Gastrocnemius medialis (tissue), 4 donors: ENCODE measurements at regions not wholly inside any gene's neighbourhood (a gene's known extent, or its start where the extent isn't known, plus 50 kb on each side); places are given as distances from the start of the nearest gene placed in this dataset.

Experiments used
- CTCF ChIP-seq, 5 experiments: fragments of 450-650 bp in 3 of 5; fragments of 200-600 bp in 2 of 5; sonication (generic) in 2 of 5; IDR thresholded peaks in 4 of 5; conservative IDR thresholded peaks in 1 of 5; 1 replicate in 4 of 5; 2 replicates in 1 of 5; pipeline ENCODE4 v1.5.1; 2016 to 2019; ENCODE audit warnings: antibody characterized with exemption in 5 of 5, mild to moderate bottlenecking in 3 of 5, moderate library complexity in 3 of 5
- POLR2A ChIP-seq, 2 donors: fragments of 450-650 bp; IDR thresholded peaks; one replicate each; pipeline ENCODE4 v1.6.1; 2017; ENCODE audit warnings: antibody characterized with exemption in 2 of 2, mild to moderate bottlenecking in 2 of 2, moderate library complexity in 2 of 2

GRCh38 chr3:22666736-22667135 is 536.4 kb upstream of the UBE2E2 start:
- TF ChIP-seq CTCF (IDR thresholded peaks at IDR 0.05 in 4 of 5, conservative IDR thresholded peaks at IDR 0.05 in 1 of 5) (no peak), POLR2A (IDR thresholded peaks at IDR 0.05) (no peak)
